SK-N-SH treated with all-trans-retinoic acid at 6 μM for 48 hours (cell line): ENCODE measurements at regions not wholly inside any gene's neighbourhood (a gene's known extent, or its start where the extent isn't known, plus 50 kb on each side); places are given as distances from the start of the nearest gene placed in this dataset.

Experiments used
- ARNTL ChIP-seq: fragments of 450-650 bp; formaldehyde crosslinking; IDR thresholded peaks from 2 replicates; pipeline ENCODE4 v1.5.0; 2020; ENCODE audit warnings: low read depth, mild to moderate bottlenecking, moderate library complexity, borderline replicate concordance
- BACH2 ChIP-seq: fragments of 250-450 bp; sonication (Bioruptor Pico); IDR thresholded peaks from 2 replicates; pipeline ENCODE4 v1.9.0; 2021; ENCODE audit warnings: mild to moderate bottlenecking, borderline replicate concordance
- CREB5 ChIP-seq: fragments of 250-450 bp; sonication (Bioruptor Pico); IDR thresholded peaks from 2 replicates; pipeline ENCODE4 v1.5.1; 2020; ENCODE audit warnings: low read depth, mild to moderate bottlenecking, moderate library complexity
- CSDC2 ChIP-seq: fragments of 250-450 bp; sonication (Bioruptor Pico); IDR thresholded peaks from 2 replicates; pipeline ENCODE4 v1.5.0; 2020; ENCODE audit warnings: mild to moderate bottlenecking, moderate library complexity
- ISL1 ChIP-seq: fragments of 250-450 bp; sonication (Bioruptor Pico); IDR thresholded peaks from 2 replicates; pipeline ENCODE4 v2.1.2; 2022; ENCODE audit warnings: mild to moderate bottlenecking, moderate library complexity
- RARB ChIP-seq: fragments of 250-450 bp; sonication (Bioruptor Pico); IDR thresholded peaks from 2 replicates; pipeline ENCODE4 v1.8.0; 2021; ENCODE audit warnings: mild to moderate bottlenecking, moderate library complexity
- SNAI2 ChIP-seq: fragments of 250-450 bp; sonication (Bioruptor Pico); IDR thresholded peaks from 2 replicates; pipeline ENCODE4 v1.5.0; 2020; ENCODE audit warnings: mild to moderate bottlenecking, moderate library complexity
- ZNF70 ChIP-seq: fragments of 450-650 bp; formaldehyde crosslinking; IDR thresholded peaks from 2 replicates; pipeline ENCODE4 v1.5.0; 2020; ENCODE audit warnings: mild to moderate bottlenecking, moderate library complexity
- ZNF8 ChIP-seq: fragments of 450-650 bp; formaldehyde crosslinking; IDR thresholded peaks from 2 replicates; pipeline ENCODE4 v1.5.0; 2020; ENCODE audit warnings: mild to moderate bottlenecking, moderate library complexity
- TF ChIP-seq, protein P1 (sequence below): fragments of 250-450 bp; sonication (Bioruptor Pico); IDR thresholded peaks from 2 replicates; pipeline ENCODE4 v1.8.0; 2020; ENCODE audit warnings: mild to moderate bottlenecking, moderate library complexity, borderline replicate concordance
- TF ChIP-seq, protein P2 (sequence below): fragments of 250-450 bp; sonication (Bioruptor Pico); IDR thresholded peaks from 2 replicates; pipeline ENCODE4 v1.5.0; 2020; ENCODE audit warnings: mild to moderate bottlenecking, moderate library complexity

DNA sequence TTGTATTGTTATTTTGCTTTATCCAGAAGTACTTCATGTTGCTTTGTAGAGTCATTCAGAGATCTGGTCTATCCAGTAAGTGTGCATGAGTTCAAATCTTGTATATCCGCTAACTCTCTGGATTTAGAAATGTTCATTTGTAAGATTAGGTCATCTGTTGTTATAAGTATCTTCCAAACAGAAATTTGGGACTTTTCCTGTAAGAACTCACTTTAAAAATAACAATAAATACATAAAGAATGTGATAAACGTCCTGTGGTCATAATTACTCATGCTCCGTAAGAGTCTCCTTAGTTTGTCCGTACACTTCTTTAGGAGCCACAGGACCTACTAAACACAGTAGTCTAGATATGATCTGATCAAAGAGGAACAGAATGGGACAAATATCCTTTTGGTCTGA lies 699.9 kb upstream of the SLC8A1 start:
- TF ChIP-seq RARB (CRISPR knock-in tag) = no peak
- TF ChIP-seq CREB5 (CRISPR knock-in tag) = no peak
- TF ChIP-seq, protein P1, sequence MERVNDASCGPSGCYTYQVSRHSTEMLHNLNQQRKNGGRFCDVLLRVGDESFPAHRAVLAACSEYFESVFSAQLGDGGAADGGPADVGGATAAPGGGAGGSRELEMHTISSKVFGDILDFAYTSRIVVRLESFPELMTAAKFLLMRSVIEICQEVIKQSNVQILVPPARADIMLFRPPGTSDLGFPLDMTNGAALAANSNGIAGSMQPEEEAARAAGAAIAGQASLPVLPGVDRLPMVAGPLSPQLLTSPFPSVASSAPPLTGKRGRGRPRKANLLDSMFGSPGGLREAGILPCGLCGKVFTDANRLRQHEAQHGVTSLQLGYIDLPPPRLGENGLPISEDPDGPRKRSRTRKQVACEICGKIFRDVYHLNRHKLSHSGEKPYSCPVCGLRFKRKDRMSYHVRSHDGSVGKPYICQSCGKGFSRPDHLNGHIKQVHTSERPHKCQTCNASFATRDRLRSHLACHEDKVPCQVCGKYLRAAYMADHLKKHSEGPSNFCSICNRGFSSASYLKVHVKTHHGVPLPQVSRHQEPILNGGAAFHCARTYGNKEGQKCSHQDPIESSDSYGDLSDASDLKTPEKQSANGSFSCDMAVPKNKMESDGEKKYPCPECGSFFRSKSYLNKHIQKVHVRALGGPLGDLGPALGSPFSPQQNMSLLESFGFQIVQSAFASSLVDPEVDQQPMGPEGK (CRISPR knock-in tag) = no peak
- no peak for TF ChIP-seq BACH2 (CRISPR knock-in tag)
- no peak for TF ChIP-seq SNAI2 (CRISPR knock-in tag)
- TF ChIP-seq CSDC2 = no peak
- TF ChIP-seq, protein P2, sequence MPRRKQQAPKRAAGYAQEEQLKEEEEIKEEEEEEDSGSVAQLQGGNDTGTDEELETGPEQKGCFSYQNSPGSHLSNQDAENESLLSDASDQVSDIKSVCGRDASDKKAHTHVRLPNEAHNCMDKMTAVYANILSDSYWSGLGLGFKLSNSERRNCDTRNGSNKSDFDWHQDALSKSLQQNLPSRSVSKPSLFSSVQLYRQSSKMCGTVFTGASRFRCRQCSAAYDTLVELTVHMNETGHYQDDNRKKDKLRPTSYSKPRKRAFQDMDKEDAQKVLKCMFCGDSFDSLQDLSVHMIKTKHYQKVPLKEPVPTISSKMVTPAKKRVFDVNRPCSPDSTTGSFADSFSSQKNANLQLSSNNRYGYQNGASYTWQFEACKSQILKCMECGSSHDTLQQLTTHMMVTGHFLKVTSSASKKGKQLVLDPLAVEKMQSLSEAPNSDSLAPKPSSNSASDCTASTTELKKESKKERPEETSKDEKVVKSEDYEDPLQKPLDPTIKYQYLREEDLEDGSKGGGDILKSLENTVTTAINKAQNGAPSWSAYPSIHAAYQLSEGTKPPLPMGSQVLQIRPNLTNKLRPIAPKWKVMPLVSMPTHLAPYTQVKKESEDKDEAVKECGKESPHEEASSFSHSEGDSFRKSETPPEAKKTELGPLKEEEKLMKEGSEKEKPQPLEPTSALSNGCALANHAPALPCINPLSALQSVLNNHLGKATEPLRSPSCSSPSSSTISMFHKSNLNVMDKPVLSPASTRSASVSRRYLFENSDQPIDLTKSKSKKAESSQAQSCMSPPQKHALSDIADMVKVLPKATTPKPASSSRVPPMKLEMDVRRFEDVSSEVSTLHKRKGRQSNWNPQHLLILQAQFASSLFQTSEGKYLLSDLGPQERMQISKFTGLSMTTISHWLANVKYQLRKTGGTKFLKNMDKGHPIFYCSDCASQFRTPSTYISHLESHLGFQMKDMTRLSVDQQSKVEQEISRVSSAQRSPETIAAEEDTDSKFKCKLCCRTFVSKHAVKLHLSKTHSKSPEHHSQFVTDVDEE (CRISPR knock-in tag) = no peak
- TF ChIP-seq ARNTL (CRISPR knock-in tag) = no peak
- no peak for TF ChIP-seq ZNF70 (CRISPR knock-in tag)
- no peak for TF ChIP-seq ZNF8 (CRISPR knock-in tag)
- TF ChIP-seq ISL1 (CRISPR knock-in tag) = no peak
